A673 (cell line): ENCODE measurements at regions not wholly inside any gene's neighbourhood (a gene's known extent, or its start where the extent isn't known, plus 50 kb on each side); places are given as distances from the start of the nearest gene placed in this dataset.

Experiments
- BruUV-seq: library from RNA; stranded (reverse); fragments of 400-500 nt; replicated peaks from 2 replicates; lab custom pipeline; 2021; lab: Mats Ljungman, UMichigan
- CTCF ChIA-PET: fragments of 300-600 bp; sonication (Branson Sonifier 250); formaldehyde crosslinking; loops from one replicate; lab custom pipeline; 2022; ENCODE audit warnings: antibody characterized with exemption; lab: Charles Lee
- POLR2A ChIA-PET: fragments of 300-600 bp; sonication (Branson Sonifier 250); formaldehyde crosslinking; loops from one replicate; lab custom pipeline; 2022; ENCODE audit warnings: antibody characterized with exemption; ENCODE audit not compliant: low non-redundant PET; lab: Charles Lee
- DNase-seq: peaks from one replicate; pipeline ENCODE4 v3.0.0-alpha.2; 2015; ENCODE audit warnings: low spot score
- H3K27ac ChIP-seq: fragments of 200-600 bp; sonication (generic); 2 replicates; pipeline ENCODE4 v1.5.1; 2016; ENCODE audit warnings: mixed run types, low read depth, mild to moderate bottlenecking, mixed read lengths, antibody characterized with exemption, low read length; ENCODE audit not compliant: poor library complexity, severe bottlenecking
- H3K27me3 ChIP-seq: fragments of 200-600 bp; sonication (generic); replicated peaks from 2 replicates; pipeline ENCODE4 v1.6.1; 2017; ENCODE audit warnings: mixed run types, low read depth, mild to moderate bottlenecking, mixed read lengths, antibody characterized with exemption, low read length; ENCODE audit not compliant: insufficient read depth, poor library complexity
- H3K36me3 ChIP-seq: fragments of 200-600 bp; sonication (generic); 2 replicates; pipeline ENCODE4 v1.6.1; 2016; ENCODE audit warnings: mixed run types, mild to moderate bottlenecking, mixed read lengths, antibody characterized with exemption, low read length; ENCODE audit not compliant: insufficient read depth, poor library complexity, severe bottlenecking
- H3K4me1 ChIP-seq: fragments of 200-600 bp; sonication (generic); 2 replicates; pipeline ENCODE4 v1.6.1; 2017; ENCODE audit warnings: mixed run types, mild to moderate bottlenecking, mixed read lengths, antibody characterized with exemption, low read length; ENCODE audit not compliant: insufficient read depth, poor library complexity, severe bottlenecking
- H3K4me3 ChIP-seq: fragments of 200-600 bp; sonication (generic); 2 replicates; pipeline ENCODE4 v1.5.1; 2016; ENCODE audit warnings: low read depth, mixed run types, mild to moderate bottlenecking, mixed read lengths, low read length; ENCODE audit not compliant: poor library complexity, severe bottlenecking
- H3K9me3 ChIP-seq: fragments of 200-600 bp; sonication (generic); 2 replicates; pipeline ENCODE4 v1.6.1; 2016; ENCODE audit warnings: mixed run types, low read depth, mild to moderate bottlenecking, mixed read lengths, antibody characterized with exemption, low read length; ENCODE audit not compliant: poor library complexity, severe bottlenecking
- EZH2 ChIP-seq: fragments of 200-600 bp; sonication (generic); IDR thresholded peaks from 2 replicates; pipeline ENCODE4 v1.6.1; 2017; ENCODE audit warnings: borderline replicate concordance, low read depth, mild to moderate bottlenecking, mixed read lengths, antibody characterized with exemption, low read length; ENCODE audit not compliant: poor library complexity, severe bottlenecking
- intact Hi-C: fragments of 100-400 bp; cut with micrococcal nuclease; formaldehyde crosslinking; loops from one replicate; pipeline ENCODE4 v1.10.0; 2022; ENCODE audit not compliant: unreplicated experiment
- TF ChIP-seq, protein P1 (sequence below): fragments of 300-800, 200-600 bp; sonication (generic); conservative IDR thresholded peaks from 2 replicates; pipeline ENCODE4 v1.5.1; 2017; ENCODE audit warnings: low read depth, mild to moderate bottlenecking, antibody characterized with exemption, low read length, moderate library complexity, mixed read lengths

DNA sequence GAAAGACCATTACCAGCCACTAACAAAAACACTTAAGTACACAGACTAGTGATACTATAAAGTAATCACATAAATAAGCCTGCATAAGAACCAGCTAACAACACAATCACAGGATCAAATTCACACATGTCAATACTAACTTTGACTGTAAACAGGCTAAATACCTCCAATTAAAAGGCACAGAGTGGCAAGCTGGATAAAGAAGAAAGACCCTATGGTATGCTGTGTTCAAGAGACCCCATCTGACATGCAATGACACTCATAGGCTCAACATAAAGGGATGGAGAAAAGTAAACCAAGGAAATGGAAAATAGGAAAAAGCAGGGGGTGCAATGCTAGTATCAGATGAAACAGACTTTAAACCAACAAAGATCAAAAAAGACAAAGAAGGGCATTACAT, 631.8 kb upstream of the NOX3 start:
- Histone ChIP-seq H3K27ac (no peak overlapping the region), H3K36me3 (no peaks in the 10 kb centered on the region), H3K4me1 (peaks cover under 1% of the 10 kb centered on the region), H3K27me3 (no peaks in the 10 kb centered on the region), H3K9me3 (peaks cover 4% of the 10 kb centered on the region), H3K4me3 (no peak overlapping the region)
- ChIA-PET CTCF (no interaction called here), POLR2A (no interaction called here)
- intact Hi-C loops = no loop called here
- no peak for TF ChIP-seq EZH2
- TF ChIP-seq, protein P1, sequence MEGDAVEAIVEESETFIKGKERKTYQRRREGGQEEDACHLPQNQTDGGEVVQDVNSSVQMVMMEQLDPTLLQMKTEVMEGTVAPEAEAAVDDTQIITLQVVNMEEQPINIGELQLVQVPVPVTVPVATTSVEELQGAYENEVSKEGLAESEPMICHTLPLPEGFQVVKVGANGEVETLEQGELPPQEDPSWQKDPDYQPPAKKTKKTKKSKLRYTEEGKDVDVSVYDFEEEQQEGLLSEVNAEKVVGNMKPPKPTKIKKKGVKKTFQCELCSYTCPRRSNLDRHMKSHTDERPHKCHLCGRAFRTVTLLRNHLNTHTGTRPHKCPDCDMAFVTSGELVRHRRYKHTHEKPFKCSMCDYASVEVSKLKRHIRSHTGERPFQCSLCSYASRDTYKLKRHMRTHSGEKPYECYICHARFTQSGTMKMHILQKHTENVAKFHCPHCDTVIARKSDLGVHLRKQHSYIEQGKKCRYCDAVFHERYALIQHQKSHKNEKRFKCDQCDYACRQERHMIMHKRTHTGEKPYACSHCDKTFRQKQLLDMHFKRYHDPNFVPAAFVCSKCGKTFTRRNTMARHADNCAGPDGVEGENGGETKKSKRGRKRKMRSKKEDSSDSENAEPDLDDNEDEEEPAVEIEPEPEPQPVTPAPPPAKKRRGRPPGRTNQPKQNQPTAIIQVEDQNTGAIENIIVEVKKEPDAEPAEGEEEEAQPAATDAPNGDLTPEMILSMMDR = no peak
- no TSS peak for BruUV-seq
- DNase-seq = no peak

DNA sequence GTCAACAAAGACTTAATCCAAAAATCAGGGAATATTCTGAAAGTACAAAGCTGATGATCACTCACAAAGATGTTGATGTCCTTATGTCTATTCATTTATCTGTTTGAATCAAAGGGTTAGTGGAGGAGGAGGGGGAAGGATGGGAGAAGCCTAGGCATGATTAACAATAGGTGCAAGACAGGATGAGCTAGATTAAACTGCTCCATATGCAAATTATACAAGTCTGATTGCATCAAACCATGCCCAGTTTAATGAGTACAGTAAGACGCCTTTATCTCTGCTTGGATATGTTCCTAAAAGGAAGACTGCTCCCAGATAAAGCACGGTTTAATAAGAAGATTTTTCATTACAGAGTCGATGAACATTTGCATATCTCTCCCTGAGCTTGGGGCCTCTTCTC, 626.4 kb upstream of the NOX3 start:
- intact Hi-C loops = no loop called here
- CTCF ChIA-PET = no interaction called here
- Histone ChIP-seq H3K4me1 (peaks cover 5% of the 10 kb centered on the region), H3K27ac (no peak overlapping the region), H3K36me3 (no peaks in the 10 kb centered on the region), H3K9me3 (peaks cover 4% of the 10 kb centered on the region), H3K4me3 (no peak overlapping the region), H3K27me3 (no peaks in the 10 kb centered on the region)
- DNase-seq = no peak
- BruUV-seq = no TSS peak
- TF ChIP-seq, protein P1 = no peak
- no peak for TF ChIP-seq EZH2
- POLR2A ChIA-PET = no interaction called here

DNA sequence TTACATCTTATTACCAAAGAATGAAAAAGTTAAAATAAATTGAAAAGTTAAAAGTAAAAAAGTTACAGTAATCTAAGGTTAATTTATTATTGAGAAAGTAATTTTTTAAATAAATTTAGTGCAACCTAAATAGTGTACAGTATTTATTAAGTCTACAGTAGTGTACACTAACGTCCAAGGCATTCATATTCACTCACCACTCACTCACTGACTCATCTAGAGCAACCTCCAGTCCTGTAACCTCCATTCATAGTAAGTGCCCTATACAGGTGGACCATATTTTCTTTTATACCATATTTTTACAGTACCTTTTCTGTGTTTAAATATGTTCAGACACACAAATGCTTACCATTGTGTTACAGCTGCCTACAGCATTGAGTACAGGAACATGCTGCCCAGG, 624.7 kb upstream of the NOX3 start:
- no peak for DNase-seq
- TF ChIP-seq, protein P1 = no peak
- no peak for TF ChIP-seq EZH2
- H3K27me3 ChIP-seq = no peaks in the 10 kb centered on the region
- peaks cover 5% of the 10 kb centered on the region for H3K4me1 ChIP-seq
- intact Hi-C loops = no loop called here
- CTCF ChIA-PET = no interaction called here
- BruUV-seq = no TSS peak
- no peak overlapping the region for H3K27ac ChIP-seq
- no peaks in the 10 kb centered on the region for H3K36me3 ChIP-seq
- H3K9me3 ChIP-seq = peaks cover 4% of the 10 kb centered on the region
- no peak overlapping the region for H3K4me3 ChIP-seq
- POLR2A ChIA-PET = no interaction called here
